HCT116 (cell line): ENCODE measurements at regions not wholly inside any gene's neighbourhood (a gene's known extent, or its start where the extent isn't known, plus 50 kb on each side); places are given as distances from the start of the nearest gene placed in this dataset.

Experiments
- CBX3 ChIP-seq: IDR thresholded peaks from 2 replicates; pipeline ENCODE4 v1.6.1; 2012; ENCODE audit warnings: low read depth
- CEBPB ChIP-seq: IDR thresholded peaks from 2 replicates; pipeline ENCODE4 v1.6.1; 2012; ENCODE audit warnings: low read depth
- EGR1 ChIP-seq: IDR thresholded peaks from 2 replicates; pipeline ENCODE4 v1.6.1; 2012; ENCODE audit warnings: low read depth
- ELF1 ChIP-seq: IDR thresholded peaks from 2 replicates; pipeline ENCODE4 v1.6.1; 2012; ENCODE audit warnings: low read depth, borderline replicate concordance
- EZH2 ChIP-seq: fragments of 200-600 bp; sonication (generic); IDR thresholded peaks from 2 replicates; pipeline ENCODE4 v1.6.1; 2017; ENCODE audit warnings: antibody characterized with exemption, mixed run types
- POLR2A ChIP-seq: IDR thresholded peaks from 2 replicates; pipeline ENCODE4 v1.7.0; 2011; ENCODE audit warnings: borderline replicate concordance; ENCODE audit not compliant: insufficient read depth, insufficient read length; ENCODE audit errors: extremely low read depth
- POLR2AphosphoS5 ChIP-seq: IDR thresholded peaks from 2 replicates; pipeline ENCODE4 v1.6.1; 2011; ENCODE audit warnings: mild to moderate bottlenecking, low read depth, low read length, moderate library complexity
- RAD21 ChIP-seq: IDR thresholded peaks from 2 replicates; pipeline ENCODE4 v1.6.1; 2012; ENCODE audit warnings: low read depth, mild to moderate bottlenecking
- SIN3A ChIP-seq: IDR thresholded peaks from 2 replicates; pipeline ENCODE4 v1.6.1; 2012; ENCODE audit warnings: low read depth
- YY1 ChIP-seq: IDR thresholded peaks from 2 replicates; pipeline ENCODE4 v1.6.1; 2011; ENCODE audit warnings: low read length, low read depth, moderate library complexity, mild to moderate bottlenecking; ENCODE audit not compliant: insufficient replicate concordance; ENCODE audit errors: extremely low read depth
- TF ChIP-seq, protein P1 (sequence below), 3 experiments: fragments of 200-600 bp in 1 of 3; sonication (generic) in 1 of 3; IDR thresholded peaks in 2 of 3; conservative IDR thresholded peaks in 1 of 3; 2 replicates each; pipeline ENCODE4 v1.5.1; 2012 to 2017; ENCODE audit warnings: low read depth in 2 of 3, low read length in 2 of 3, antibody characterized with exemption in 1 of 3, borderline replicate concordance in 1 of 3, control low read depth in 1 of 3, mild to moderate bottlenecking in 1 of 3, mixed read lengths in 1 of 3, mixed run types in 1 of 3, moderate library complexity in 1 of 3; ENCODE audit not compliant: insufficient read depth in 1 of 3
- TF ChIP-seq, protein P2 (sequence below): IDR thresholded peaks from 2 replicates; pipeline ENCODE4 v1.6.1; 2012; ENCODE audit warnings: low read depth
- TF ChIP-seq, protein P3 (sequence below): IDR thresholded peaks from 2 replicates; pipeline ENCODE4 v1.6.1; 2012

- TF ChIP-seq, protein P1, sequence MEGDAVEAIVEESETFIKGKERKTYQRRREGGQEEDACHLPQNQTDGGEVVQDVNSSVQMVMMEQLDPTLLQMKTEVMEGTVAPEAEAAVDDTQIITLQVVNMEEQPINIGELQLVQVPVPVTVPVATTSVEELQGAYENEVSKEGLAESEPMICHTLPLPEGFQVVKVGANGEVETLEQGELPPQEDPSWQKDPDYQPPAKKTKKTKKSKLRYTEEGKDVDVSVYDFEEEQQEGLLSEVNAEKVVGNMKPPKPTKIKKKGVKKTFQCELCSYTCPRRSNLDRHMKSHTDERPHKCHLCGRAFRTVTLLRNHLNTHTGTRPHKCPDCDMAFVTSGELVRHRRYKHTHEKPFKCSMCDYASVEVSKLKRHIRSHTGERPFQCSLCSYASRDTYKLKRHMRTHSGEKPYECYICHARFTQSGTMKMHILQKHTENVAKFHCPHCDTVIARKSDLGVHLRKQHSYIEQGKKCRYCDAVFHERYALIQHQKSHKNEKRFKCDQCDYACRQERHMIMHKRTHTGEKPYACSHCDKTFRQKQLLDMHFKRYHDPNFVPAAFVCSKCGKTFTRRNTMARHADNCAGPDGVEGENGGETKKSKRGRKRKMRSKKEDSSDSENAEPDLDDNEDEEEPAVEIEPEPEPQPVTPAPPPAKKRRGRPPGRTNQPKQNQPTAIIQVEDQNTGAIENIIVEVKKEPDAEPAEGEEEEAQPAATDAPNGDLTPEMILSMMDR (IDR thresholded peaks at IDR 0.05 in 2 of 3, conservative IDR thresholded peaks at IDR 0.05 in 1 of 3; ENCODE audit: borderline replicate concordance in 1 of 3, insufficient read depth in 1 of 3, low read depth in 2 of 3, low read length in 2 of 3): peak in 2 of 3 experiments; percentile 34 to 43; a peak in 3 of 6 replicates
- no peak for TF ChIP-seq YY1
- TF ChIP-seq, protein P2, sequence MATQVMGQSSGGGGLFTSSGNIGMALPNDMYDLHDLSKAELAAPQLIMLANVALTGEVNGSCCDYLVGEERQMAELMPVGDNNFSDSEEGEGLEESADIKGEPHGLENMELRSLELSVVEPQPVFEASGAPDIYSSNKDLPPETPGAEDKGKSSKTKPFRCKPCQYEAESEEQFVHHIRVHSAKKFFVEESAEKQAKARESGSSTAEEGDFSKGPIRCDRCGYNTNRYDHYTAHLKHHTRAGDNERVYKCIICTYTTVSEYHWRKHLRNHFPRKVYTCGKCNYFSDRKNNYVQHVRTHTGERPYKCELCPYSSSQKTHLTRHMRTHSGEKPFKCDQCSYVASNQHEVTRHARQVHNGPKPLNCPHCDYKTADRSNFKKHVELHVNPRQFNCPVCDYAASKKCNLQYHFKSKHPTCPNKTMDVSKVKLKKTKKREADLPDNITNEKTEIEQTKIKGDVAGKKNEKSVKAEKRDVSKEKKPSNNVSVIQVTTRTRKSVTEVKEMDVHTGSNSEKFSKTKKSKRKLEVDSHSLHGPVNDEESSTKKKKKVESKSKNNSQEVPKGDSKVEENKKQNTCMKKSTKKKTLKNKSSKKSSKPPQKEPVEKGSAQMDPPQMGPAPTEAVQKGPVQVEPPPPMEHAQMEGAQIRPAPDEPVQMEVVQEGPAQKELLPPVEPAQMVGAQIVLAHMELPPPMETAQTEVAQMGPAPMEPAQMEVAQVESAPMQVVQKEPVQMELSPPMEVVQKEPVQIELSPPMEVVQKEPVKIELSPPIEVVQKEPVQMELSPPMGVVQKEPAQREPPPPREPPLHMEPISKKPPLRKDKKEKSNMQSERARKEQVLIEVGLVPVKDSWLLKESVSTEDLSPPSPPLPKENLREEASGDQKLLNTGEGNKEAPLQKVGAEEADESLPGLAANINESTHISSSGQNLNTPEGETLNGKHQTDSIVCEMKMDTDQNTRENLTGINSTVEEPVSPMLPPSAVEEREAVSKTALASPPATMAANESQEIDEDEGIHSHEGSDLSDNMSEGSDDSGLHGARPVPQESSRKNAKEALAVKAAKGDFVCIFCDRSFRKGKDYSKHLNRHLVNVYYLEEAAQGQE: no peak
- no peak for TF ChIP-seq POLR2AphosphoS5
- no peak for TF ChIP-seq POLR2A
- no peak for TF ChIP-seq SIN3A
- no peak for TF ChIP-seq EGR1
- TF ChIP-seq CBX3: no peak
- no peak for TF ChIP-seq RAD21
- no peak for TF ChIP-seq ELF1
- TF ChIP-seq CEBPB: no peak
- no peak for TF ChIP-seq EZH2
- TF ChIP-seq, protein P3, sequence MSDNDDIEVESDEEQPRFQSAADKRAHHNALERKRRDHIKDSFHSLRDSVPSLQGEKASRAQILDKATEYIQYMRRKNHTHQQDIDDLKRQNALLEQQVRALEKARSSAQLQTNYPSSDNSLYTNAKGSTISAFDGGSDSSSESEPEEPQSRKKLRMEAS: no peak
These were observed 112.1 kb upstream of the NWD2 start for GRCh38 chr4:37132351-37132974.
